ENCODE measurements at regions not wholly inside any gene's neighbourhood (a gene's known extent, or its start where the extent isn't known, plus 50 kb on each side); places are given as distances from the start of the nearest gene placed in this dataset.

DNA sequence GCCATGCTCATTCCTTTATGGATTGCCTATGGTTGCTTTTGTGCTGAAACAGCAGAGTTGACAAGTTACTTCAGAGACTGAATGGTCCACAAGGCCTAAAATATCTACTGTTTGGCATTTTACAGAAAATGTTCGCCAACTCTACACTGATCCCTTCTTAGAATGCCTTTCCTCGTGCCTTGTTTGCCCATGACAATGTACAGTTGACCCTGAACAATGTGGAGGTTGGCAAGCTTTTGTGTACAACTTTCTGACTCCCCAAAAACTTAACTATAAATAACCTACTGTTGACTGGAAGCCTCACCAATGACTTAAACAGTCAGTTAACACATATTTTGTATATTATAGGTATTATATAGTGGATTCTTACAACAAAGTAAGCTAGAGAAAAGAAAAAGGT, 361.4 kb downstream of the EPHA4 start:
- CTCF ChIA-PET (ENCODE audit: low intra/inter-chr PET ratio, low total read pairs) = no interaction called here
- no peak overlapping the region for H3K9ac ChIP-seq (ENCODE audit: insufficient read depth, low read depth, low read length)

DNA sequence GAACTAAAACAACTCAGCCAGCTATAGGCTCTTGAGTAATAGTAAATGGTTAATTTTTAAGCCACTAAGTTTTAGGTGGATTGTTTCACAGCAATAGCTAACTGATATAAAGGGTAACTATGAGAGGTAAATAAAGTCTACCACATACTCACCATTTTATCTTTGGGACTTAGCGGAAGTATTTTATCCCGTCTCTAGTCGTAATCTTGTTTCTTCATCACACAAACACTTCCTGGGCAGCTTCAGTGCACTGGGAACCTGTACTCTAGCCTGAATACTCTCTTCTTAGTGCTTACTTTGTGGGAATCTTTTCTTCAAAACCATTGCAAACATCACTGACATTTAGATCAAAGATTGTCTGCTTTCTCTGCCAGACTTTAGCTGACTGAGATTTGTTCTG, 360.5 kb downstream of the EPHA4 start:
- DNase-seq (ENCODE audit: low spot score) (no peak), ATAC-seq (no peak), FAIRE-seq (no peak)
- CTCF ChIA-PET (ENCODE audit: low intra/inter-chr PET ratio, low total read pairs) = no interaction called here
- no TSS peak for BruUV-seq (replicated peaks)
- no peaks in the 10 kb centered on the region for H3K4me1 ChIP-seq (ENCODE audit: insufficient read depth, low read length)
- no peak overlapping the region for H3K9ac ChIP-seq (ENCODE audit: insufficient read depth, low read depth, low read length)
- no peaks in the 10 kb centered on the region for H3K79me2 ChIP-seq (ENCODE audit: insufficient read depth, low read length)
- no peak overlapping the region for H3K4me2 ChIP-seq (ENCODE audit: low read depth, low read length)
- H3K36me3 ChIP-seq (replicated peaks in 1 of 2; ENCODE audit: control insufficient read depth in 1 of 2, insufficient read depth in 2 of 2, low read length in 2 of 2) = no peaks in the 10 kb centered on the region
- 28% methylated on average over 3 of the region's 3 CpGs for WGBS (ENCODE audit: low lambda C conversion rate)
- H3K27ac ChIP-seq (ENCODE audit: extremely low read length, insufficient read depth, low read length) = no peak overlapping the region
- H3K9me3 ChIP-seq (ENCODE audit: low read length) = no peaks in the 10 kb centered on the region
- intact Hi-C loops (cut with micrococcal nuclease; ENCODE audit: unreplicated experiment) = no loop called here
- no peak overlapping the region for H3K4me3 ChIP-seq (replicated peaks in 1 of 3; ENCODE audit: insufficient read depth in 1 of 3, low read depth in 2 of 3, low read length in 3 of 3)
- POLR2A ChIA-PET = no interaction called here
- in situ Hi-C loops (cut with HindIII; ENCODE audit: extremely low pct_ligation_motif_present, low pct_unique_long_range_greater_than_20kb) = no loop called here
- H4K20me1 ChIP-seq (ENCODE audit: insufficient read depth, low read length) = no peaks in the 10 kb centered on the region; the same call in 1 of the 2 replicates
- H2AFZ ChIP-seq (ENCODE audit: low read length) = no peak overlapping the region
- no peaks in the 10 kb centered on the region for H3K27me3 ChIP-seq (ENCODE audit: control insufficient read depth in 1 of 2, insufficient read depth in 2 of 2, low read length in 2 of 2)
- no peak for TF ChIP-seq ZNF17 (CRISPR knock-in tag; IDR thresholded peaks at IDR 0.05)
- TF ChIP-seq, protein P1, sequence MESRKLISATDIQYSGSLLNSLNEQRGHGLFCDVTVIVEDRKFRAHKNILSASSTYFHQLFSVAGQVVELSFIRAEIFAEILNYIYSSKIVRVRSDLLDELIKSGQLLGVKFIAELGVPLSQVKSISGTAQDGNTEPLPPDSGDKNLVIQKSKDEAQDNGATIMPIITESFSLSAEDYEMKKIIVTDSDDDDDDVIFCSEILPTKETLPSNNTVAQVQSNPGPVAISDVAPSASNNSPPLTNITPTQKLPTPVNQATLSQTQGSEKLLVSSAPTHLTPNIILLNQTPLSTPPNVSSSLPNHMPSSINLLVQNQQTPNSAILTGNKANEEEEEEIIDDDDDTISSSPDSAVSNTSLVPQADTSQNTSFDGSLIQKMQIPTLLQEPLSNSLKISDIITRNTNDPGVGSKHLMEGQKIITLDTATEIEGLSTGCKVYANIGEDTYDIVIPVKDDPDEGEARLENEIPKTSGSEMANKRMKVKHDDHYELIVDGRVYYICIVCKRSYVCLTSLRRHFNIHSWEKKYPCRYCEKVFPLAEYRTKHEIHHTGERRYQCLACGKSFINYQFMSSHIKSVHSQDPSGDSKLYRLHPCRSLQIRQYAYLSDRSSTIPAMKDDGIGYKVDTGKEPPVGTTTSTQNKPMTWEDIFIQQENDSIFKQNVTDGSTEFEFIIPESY (CRISPR knock-in tag; IDR thresholded peaks at IDR 0.05) = no peak
- no peak for TF ChIP-seq ZNF335 (CRISPR knock-in tag; IDR thresholded peaks at IDR 0.05)
- TF ChIP-seq CCAR2 (optimal IDR thresholded peaks at IDR 0.05; ENCODE audit: low read depth, low read length) = no peak
- TF ChIP-seq NFYB (CRISPR knock-in tag; IDR thresholded peaks at IDR 0.05) = no peak
- no peak for TF ChIP-seq MAFF (IDR thresholded peaks at IDR 0.05; ENCODE audit: low read depth, low read length)
- TF ChIP-seq ZNF773 (CRISPR knock-in tag; IDR thresholded peaks at IDR 0.05; ENCODE audit: borderline replicate concordance) = no peak
- no peak for TF ChIP-seq TRIM24 (CRISPR knock-in tag; IDR thresholded peaks at IDR 0.05)
- no peak for TF ChIP-seq POLR2AphosphoS5 (IDR thresholded peaks at IDR 0.05; ENCODE audit: low read depth, low read length)
- TF ChIP-seq ZNF777 (CRISPR knock-in tag; IDR thresholded peaks at IDR 0.05) = no peak
- no peak for TF ChIP-seq RARA (CRISPR knock-in tag; IDR thresholded peaks at IDR 0.05)

More for the DNA sequence above, 361.4 kb downstream of the EPHA4 start:
- in situ Hi-C loops (cut with HindIII; ENCODE audit: extremely low pct_ligation_motif_present, low pct_unique_long_range_greater_than_20kb) = no loop called here
- H2AFZ ChIP-seq (ENCODE audit: low read length) = no peak overlapping the region
- H3K4me2 ChIP-seq (ENCODE audit: low read depth, low read length) = no peak overlapping the region
- no peaks in the 10 kb centered on the region for H3K36me3 ChIP-seq (replicated peaks in 1 of 2; ENCODE audit: control insufficient read depth in 1 of 2, insufficient read depth in 2 of 2, low read length in 2 of 2)
- POLR2A ChIA-PET = no interaction called here
- TF ChIP-seq ZSCAN20 (CRISPR knock-in tag; IDR thresholded peaks at IDR 0.05; ENCODE audit: borderline replicate concordance) (no peak), MAFK (conservative IDR thresholded peaks at IDR 0.05 in 1 of 2, IDR thresholded peaks at IDR 0.05 in 1 of 2; ENCODE audit: low read length in 2 of 2) (0 out of 4 replicates have a peak, but pooled peaks of 1 of the 2 experiments have one; percentile 5), NFYC (CRISPR knock-in tag; IDR thresholded peaks at IDR 0.05) (no peak)
- no TSS peak for BruUV-seq (replicated peaks)
- H4K20me1 ChIP-seq (ENCODE audit: insufficient read depth, low read length) = no peaks in the 10 kb centered on the region; the same call in 1 of the 2 replicates
- H3K27me3 ChIP-seq (ENCODE audit: control insufficient read depth in 1 of 2, insufficient read depth in 2 of 2, low read length in 2 of 2) = no peaks in the 10 kb centered on the region
- no peaks in the 10 kb centered on the region for H3K79me2 ChIP-seq (ENCODE audit: insufficient read depth, low read length)
- ATAC-seq (no peak), DNase-seq (ENCODE audit: low spot score) (no peak), FAIRE-seq (no peak)
- H3K4me3 ChIP-seq (replicated peaks in 1 of 3; ENCODE audit: insufficient read depth in 1 of 3, low read depth in 2 of 3, low read length in 3 of 3) = no peak overlapping the region
- intact Hi-C loops (cut with micrococcal nuclease; ENCODE audit: unreplicated experiment) = no loop called here
- H3K4me1 ChIP-seq (ENCODE audit: insufficient read depth, low read length) = no peaks in the 10 kb centered on the region
- no peaks in the 10 kb centered on the region for H3K9me3 ChIP-seq (ENCODE audit: low read length)
- H3K27ac ChIP-seq (ENCODE audit: extremely low read length, insufficient read depth, low read length) = no peak overlapping the region
- 0% methylated on average over 2 of the region's 2 CpGs for WGBS (ENCODE audit: low lambda C conversion rate)
